Ectodermal cell (in vitro differentiated cells): ENCODE measurements at regions not wholly inside any gene's neighbourhood (a gene's known extent, or its start where the extent isn't known, plus 50 kb on each side); places are given as distances from the start of the nearest gene placed in this dataset.

ENCODE experiments used
- H3K27ac ChIP-seq: 2 replicates; pipeline ENCODE4 v1.7.0; 2013; ENCODE audit warnings: mild to moderate bottlenecking, low read depth, low read length; ENCODE audit not compliant: insufficient read depth, poor library complexity, severe bottlenecking
- H3K27me3 ChIP-seq: 2 replicates; pipeline ENCODE4 v1.7.0; 2013; ENCODE audit warnings: mild to moderate bottlenecking, low read length; ENCODE audit not compliant: insufficient read depth, control insufficient read depth, poor library complexity, severe bottlenecking
- H3K36me3 ChIP-seq: one replicate; pipeline ENCODE4 v1.7.0; 2013; ENCODE audit warnings: low read length; ENCODE audit not compliant: control insufficient read depth, insufficient read depth
- H3K4me1 ChIP-seq: one replicate; pipeline ENCODE4 v1.7.0; 2013; ENCODE audit warnings: low read length; ENCODE audit not compliant: control insufficient read depth, insufficient read depth
- H3K4me3 ChIP-seq: 2 replicates; pipeline ENCODE4 v1.7.0; 2013; ENCODE audit warnings: low read depth, low read length, control low read depth; ENCODE audit not compliant: insufficient read depth
- H3K9me3 ChIP-seq: 2 replicates; pipeline ENCODE4 v1.7.0; 2013; ENCODE audit warnings: mild to moderate bottlenecking, low read length, moderate library complexity; ENCODE audit not compliant: control insufficient read depth
- WGBS, 2 experiments: methylation state at CpG; one replicate each; pipeline ENCODE4 v1.1.7; 2013; ENCODE audit warnings: missing lambda C conversion rate in 2 of 2; 5-methylcytosine and 5-hydroxymethylcytosine counted together

DNA sequence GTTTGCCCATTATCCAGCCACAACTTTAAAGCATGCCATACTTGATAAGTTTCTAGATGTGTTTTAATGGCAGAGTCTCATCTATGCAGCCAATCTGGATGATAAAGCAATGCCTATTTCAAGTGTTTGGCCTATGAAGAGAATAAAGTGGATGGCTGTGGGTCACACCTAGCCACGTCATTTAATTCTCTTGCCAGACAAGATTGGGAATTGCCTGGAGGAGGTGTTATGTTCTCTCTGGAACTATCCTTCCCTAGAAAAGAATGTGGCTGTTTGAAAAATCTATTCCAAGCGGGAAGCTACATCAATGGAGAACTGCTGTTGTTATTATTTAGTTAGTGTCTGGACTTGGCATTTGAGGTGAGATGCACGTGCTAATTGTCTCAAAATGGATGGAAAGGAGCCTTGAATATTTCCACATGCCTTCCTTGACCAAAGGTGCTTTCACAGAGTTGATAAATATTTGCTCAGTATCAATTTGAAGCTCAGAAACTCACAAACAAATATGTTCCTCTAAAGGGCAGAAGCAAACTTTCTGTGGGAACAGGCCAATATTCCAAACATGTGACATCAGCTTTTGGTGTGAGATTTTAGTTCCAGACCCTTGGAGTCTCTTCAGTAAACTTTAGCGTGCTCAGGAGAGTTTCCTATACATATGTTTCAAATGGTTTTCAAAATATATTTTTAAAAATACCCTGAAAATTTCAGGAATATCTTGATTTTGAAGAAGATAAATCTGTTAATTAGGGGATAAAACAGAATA, 510.6 kb upstream of the SGO1 start:
- Histone ChIP-seq H3K27me3 (no peaks in the 10 kb centered on the region), H3K36me3 (no peaks in the 10 kb centered on the region), H3K9me3 (no peaks in the 10 kb centered on the region), H3K4me3 (no peak overlapping the region), H3K27ac (no peak overlapping the region), H3K4me1 (no peaks in the 10 kb centered on the region)
- 83 to 95% methylated on average over 3 to 4 of the region's 4 CpGs for WGBS, 2 experiments

DNA sequence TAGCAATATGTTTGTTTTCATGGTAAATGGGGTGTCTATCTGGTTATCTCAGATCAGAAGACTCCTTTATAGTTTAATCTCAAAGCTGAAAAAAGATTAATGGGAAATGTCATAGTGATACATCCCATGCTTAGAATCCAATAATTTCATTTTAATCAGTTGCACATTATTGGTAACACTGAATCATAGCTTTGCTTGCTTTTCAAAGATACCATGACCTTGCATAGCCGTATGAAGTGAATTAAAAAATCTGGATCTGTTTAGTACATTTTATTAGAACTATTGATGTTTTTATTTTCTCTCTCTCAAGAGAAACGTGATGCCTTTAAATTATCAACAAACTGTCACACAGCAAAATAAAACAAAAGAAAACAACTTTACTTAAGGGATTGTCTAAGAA, 506.7 kb upstream of the SGO1 start:
- Histone ChIP-seq H3K4me3 (no peak overlapping the region), H3K27ac (no peak overlapping the region), H3K27me3 (no peaks in the 10 kb centered on the region), H3K9me3 (no peaks in the 10 kb centered on the region), H3K36me3 (no peaks in the 10 kb centered on the region), H3K4me1 (no peaks in the 10 kb centered on the region)
- 92 to 100% methylated on average over 1 to 2 of the region's 2 CpGs for WGBS, 2 experiments

DNA sequence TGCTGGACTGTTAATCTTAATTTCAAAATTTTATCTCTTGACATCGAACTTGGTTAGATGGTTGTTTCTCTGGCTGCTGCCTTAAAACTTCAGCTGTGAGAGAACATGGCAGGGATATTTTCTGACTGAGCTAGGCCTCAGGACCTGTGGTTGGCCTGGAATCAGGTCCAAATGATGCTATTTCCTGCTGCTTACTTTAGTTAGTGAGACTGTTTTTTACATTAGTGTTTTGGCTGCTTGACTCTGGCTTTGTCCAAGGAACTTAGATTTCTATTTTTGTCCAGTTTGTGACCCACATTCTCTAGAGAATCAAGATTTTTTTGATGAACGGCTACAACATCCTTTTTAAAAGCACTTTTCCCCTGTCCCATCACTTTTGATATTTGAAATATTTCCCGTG, 497.9 kb upstream of the SGO1 start:
- Histone ChIP-seq H3K4me1 (no peaks in the 10 kb centered on the region), H3K4me3 (no peak overlapping the region), H3K27ac (no peak overlapping the region), H3K27me3 (no peaks in the 10 kb centered on the region), H3K36me3 (no peaks in the 10 kb centered on the region), H3K9me3 (no peaks in the 10 kb centered on the region)
- WGBS, 2 experiments, result 90 to 96% methylated on average over 3 of the region's 3 CpGs

DNA sequence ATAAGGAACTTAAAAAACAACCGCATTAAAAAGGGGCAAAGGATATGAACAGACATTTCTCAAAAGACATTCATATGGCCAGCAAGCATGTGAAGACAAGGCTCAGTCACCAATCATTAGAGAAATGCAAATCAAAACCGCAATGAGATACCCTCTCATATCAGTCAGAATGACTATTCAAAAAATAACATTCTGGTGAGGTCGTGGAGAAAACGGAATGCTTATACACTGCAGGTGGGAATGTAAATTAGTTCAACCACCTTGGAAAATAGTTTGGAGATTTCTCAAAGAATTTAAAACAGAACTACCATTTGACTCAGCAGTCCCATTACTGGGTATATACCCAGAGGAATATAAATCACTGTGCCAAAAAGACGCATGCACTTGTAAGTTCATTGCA, 496.6 kb upstream of the SGO1 start:
- 84 to 86% methylated on average over 5 of the region's 5 CpGs for WGBS, 2 experiments
- no peak overlapping the region for H3K27ac ChIP-seq
- H3K27me3 ChIP-seq, result no peaks in the 10 kb centered on the region
- H3K4me1 ChIP-seq, result no peaks in the 10 kb centered on the region
- no peaks in the 10 kb centered on the region for H3K9me3 ChIP-seq
- H3K4me3 ChIP-seq, result no peak overlapping the region
- H3K36me3 ChIP-seq, result no peaks in the 10 kb centered on the region

DNA sequence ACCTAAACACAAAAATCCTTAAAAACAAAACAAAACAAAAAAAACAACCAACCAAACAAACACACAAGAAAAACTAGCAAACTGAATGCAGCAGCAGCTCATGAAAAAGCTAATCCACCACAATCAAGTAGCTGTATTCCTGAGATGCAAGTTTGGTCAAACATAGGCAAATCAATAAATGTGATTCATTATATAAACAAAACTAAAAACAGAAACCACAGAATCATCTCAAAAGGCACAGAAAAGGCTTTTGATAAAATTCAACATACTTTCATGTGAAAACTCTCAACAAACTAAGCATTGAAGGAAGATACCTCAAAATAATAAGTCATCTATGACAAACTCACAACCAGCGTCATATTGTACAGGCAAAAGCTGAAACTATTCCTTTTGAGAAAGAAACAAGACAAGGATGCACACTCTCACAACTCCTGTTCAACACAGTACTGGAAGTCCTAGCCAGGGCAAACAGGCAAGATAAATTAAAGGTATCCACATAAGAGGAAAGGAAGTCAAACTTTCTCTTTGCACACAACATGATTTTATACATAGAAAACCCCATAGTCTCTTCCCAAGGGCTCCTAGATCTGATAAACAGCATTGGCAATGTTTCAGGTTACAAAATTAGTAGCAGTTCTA, 495.1 kb upstream of the SGO1 start:
- Histone ChIP-seq H3K9me3 (no peaks in the 10 kb centered on the region), H3K27ac (no peak overlapping the region), H3K36me3 (no peaks in the 10 kb centered on the region), H3K4me1 (no peaks in the 10 kb centered on the region), H3K27me3 (no peaks in the 10 kb centered on the region), H3K4me3 (no peak overlapping the region)
- 88 to 90% methylated on average over 1 of the region's 1 CpG for WGBS, 2 experiments

DNA sequence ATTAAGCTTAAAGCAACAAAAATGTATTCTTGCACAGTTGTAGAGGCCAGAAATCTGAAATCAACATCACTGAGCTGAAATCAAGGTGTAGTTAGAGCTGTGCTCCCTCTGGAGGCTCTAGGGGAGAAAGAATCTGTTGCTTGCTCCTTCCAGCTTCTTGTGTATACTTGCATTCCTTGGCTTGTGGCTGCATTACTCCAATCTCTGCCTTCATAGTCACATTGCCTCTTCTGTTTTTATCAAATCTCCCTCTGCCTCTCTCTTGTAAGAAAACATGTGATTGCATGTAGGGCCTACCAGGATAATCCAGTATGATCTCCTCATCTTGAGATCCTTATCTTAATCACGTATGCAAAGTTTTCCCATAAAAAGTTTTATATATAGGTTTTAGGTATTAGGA, 487.9 kb upstream of the SGO1 start:
- Histone ChIP-seq H3K36me3 (no peaks in the 10 kb centered on the region), H3K4me1 (no peaks in the 10 kb centered on the region), H3K4me3 (no peak overlapping the region), H3K27me3 (no peaks in the 10 kb centered on the region), H3K27ac (no peak overlapping the region), H3K9me3 (no peaks in the 10 kb centered on the region)
- WGBS, 2 experiments, result 100% methylated on average over 1 of the region's 1 CpG; no CpG with 5 or more reads in 1 of the 2 experiments

DNA sequence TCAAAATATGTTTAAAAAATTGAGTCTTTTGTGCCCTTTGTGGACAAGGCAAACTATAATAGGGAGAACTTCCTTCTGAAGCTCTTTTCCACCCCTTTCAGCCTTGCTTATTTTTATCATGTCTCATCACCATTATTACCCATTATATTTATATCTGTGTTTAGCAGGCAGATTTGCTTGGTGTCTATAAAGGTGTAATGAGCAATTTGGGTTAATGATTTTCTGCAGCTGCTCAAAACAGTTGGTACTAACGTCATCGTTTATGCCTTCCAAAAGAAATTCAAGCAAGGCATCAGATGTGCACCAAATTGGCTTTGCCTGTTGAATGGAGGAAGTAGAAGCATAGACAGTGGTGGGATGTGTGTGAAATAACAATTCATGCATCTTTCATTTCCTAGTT, 483.7 kb upstream of the SGO1 start:
- Histone ChIP-seq H3K27ac (no peak overlapping the region), H3K4me3 (no peak overlapping the region), H3K27me3 (no peaks in the 10 kb centered on the region), H3K9me3 (no peaks in the 10 kb centered on the region), H3K36me3 (no peaks in the 10 kb centered on the region), H3K4me1 (no peaks in the 10 kb centered on the region)
- 89 to 92% methylated on average over 2 of the region's 2 CpGs for WGBS, 2 experiments

DNA sequence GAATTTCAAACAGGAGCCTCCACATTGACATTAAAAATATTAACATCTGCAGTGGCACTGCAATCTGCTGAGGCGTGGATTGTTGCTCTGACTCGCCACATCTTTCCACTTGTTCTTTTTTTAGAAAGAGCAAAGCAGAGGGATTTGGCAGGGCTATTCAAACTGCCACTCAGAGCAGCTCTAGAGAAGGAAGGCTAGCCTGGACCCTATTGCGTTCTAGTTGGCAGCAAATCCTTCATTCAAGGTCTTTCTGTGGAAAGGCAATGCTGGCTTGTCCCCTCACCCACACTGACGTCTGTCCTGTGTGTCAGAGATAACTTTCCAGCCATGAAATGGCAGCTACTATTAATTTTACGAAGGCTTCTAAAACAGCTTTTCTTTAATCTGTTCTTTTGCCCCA, 483.2 kb upstream of the SGO1 start:
- Histone ChIP-seq H3K9me3 (no peaks in the 10 kb centered on the region), H3K4me3 (no peak overlapping the region), H3K27ac (no peak overlapping the region), H3K36me3 (no peaks in the 10 kb centered on the region), H3K27me3 (no peaks in the 10 kb centered on the region), H3K4me1 (no peaks in the 10 kb centered on the region)
- WGBS, 2 experiments, result 87 to 93% methylated on average over 5 of the region's 5 CpGs

DNA sequence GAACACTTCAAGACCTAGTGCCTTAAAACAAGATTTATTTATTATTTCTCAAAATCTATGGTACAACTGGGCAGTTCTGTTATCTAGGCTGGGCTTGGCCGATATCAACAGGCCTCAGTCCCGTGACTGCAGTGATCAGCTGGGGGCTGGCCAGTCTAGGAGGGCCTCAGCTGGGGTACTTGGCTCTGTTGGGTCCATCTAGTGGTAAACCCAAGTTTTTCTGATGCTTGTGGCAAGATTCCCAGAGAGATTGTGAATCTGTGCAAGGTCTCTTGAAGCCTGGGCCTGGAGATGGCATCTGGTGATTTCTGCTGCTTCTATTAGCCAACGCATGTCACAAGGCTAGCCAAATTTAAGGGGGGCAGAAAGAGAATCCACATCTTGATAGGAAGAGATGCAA, 482.4 kb upstream of the SGO1 start:
- Histone ChIP-seq H3K27me3 (no peaks in the 10 kb centered on the region), H3K36me3 (no peaks in the 10 kb centered on the region), H3K4me3 (no peak overlapping the region), H3K27ac (no peak overlapping the region), H3K4me1 (no peaks in the 10 kb centered on the region), H3K9me3 (no peaks in the 10 kb centered on the region)
- WGBS, 2 experiments, result 74 to 79% methylated on average over 3 of the region's 3 CpGs

DNA sequence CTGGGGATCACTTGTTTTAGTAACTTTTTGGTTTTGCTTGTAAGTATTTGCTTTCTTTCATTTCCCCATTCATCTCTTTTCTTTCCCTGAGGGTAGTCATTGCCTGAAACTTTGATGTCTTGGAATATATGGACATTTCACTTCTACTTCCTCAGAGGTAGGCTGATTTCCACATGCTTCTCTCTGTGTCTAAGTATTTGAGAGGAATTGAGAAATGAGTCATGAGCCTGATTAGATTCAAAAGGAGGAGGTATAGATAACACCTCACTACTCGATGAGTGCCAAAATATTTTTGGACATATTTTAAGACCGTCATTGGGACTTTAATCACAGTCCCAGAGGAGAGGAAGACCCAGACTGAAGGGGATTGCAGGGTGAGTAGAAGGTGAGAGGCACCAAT, 480.1 kb upstream of the SGO1 start:
- Histone ChIP-seq H3K27me3 (no peaks in the 10 kb centered on the region), H3K4me3 (no peak overlapping the region), H3K9me3 (no peaks in the 10 kb centered on the region), H3K36me3 (no peaks in the 10 kb centered on the region), H3K4me1 (no peaks in the 10 kb centered on the region), H3K27ac (no peak overlapping the region)
- 89 to 95% methylated on average over 2 of the region's 2 CpGs for WGBS, 2 experiments
